ENCODE measurements at regions not wholly inside any gene's neighbourhood (a gene's known extent, or its start where the extent isn't known, plus 50 kb on each side); places are given as distances from the start of the nearest gene placed in this dataset.
A peak's percentile ranks its signal among the peaks of the same experiment; 100 is the strongest.

GRCh38 chrX:8323356-8323755, 141.3 kb upstream of the VCX3B start:
- no peak for DNase-seq (ENCODE audit: low spot score)

GRCh38 chrX:8341814-8342590, 122.6 kb upstream of the VCX3B start:
- DNase-seq (ENCODE audit: low spot score): no peak

GRCh38 chrX:8345473-8345872, 119.2 kb upstream of the VCX3B start:
- no peak for DNase-seq (ENCODE audit: low spot score)

GRCh38 chrX:8346060-8346459, 118.6 kb upstream of the VCX3B start:
- no peak for DNase-seq (ENCODE audit: low spot score)

- DNase-seq (ENCODE audit: low spot score): no peak
Observed at GRCh38 chrX:8346892-8347291, 117.7 kb upstream of the VCX3B start.

- DNase-seq (ENCODE audit: low spot score): no peak
Observed at GRCh38 chrX:8349816-8350544, 114.7 kb upstream of the VCX3B start.

- no peak for DNase-seq (ENCODE audit: low spot score)
Observed at GRCh38 chrX:8358302-8358701, 106.3 kb upstream of the VCX3B start.

GRCh38 chrX:8364369-8365141, 100.1 kb upstream of the VCX3B start:
- no peak for DNase-seq (ENCODE audit: low spot score)

- DNase-seq (ENCODE audit: low spot score): no peak
Observed at GRCh38 chrX:8366481-8366880, 98.1 kb upstream of the VCX3B start.

GRCh38 chrX:8374041-8374825, 90.4 kb upstream of the VCX3B start:
- DNase-seq (ENCODE audit: low spot score): no peak

- DNase-seq (ENCODE audit: low spot score): no peak
Observed at GRCh38 chrX:8377041-8377440, 87.6 kb upstream of the VCX3B start.

- DNase-seq (ENCODE audit: low spot score): no peak
Observed at GRCh38 chrX:8390771-8391170, 73.9 kb upstream of the VCX3B start.

GRCh38 chrX:8403988-8404387, 60.6 kb upstream of the VCX3B start:
- peak; percentile 0 for DNase-seq (ENCODE audit: low spot score)

- DNase-seq (ENCODE audit: low spot score): no peak
Observed at GRCh38 chrX:8404471-8404870, 60.2 kb upstream of the VCX3B start.

- no peak for DNase-seq (ENCODE audit: low spot score)
Observed at GRCh38 chrX:8404926-8405325, 59.7 kb upstream of the VCX3B start.

- DNase-seq (ENCODE audit: low spot score): no peak
Observed at GRCh38 chrX:8405631-8406030, 59.0 kb upstream of the VCX3B start.

GRCh38 chrX:8413279-8413678, 51.4 kb upstream of the VCX3B start:
- DNase-seq (ENCODE audit: low spot score): no peak
